Tibial artery (tissue), 4 donors: ENCODE measurements at regions not wholly inside any gene's neighbourhood (a gene's known extent, or its start where the extent isn't known, plus 50 kb on each side); places are given as distances from the start of the nearest gene placed in this dataset.

Source experiments
- DNase-seq, 2 donors: peaks; one replicate each; pipeline ENCODE4 v3.0.0-alpha.2; 2019
- H3K27ac ChIP-seq, 2 donors: fragments of 200-600 bp; sonication (generic) in 1 of 2; 1 replicate in 1 of 2; 2 replicates in 1 of 2; pipeline ENCODE4 v1.5.1; 2018 to 2019; ENCODE audit warnings: mild to moderate bottlenecking in 1 of 2
- H3K27me3 ChIP-seq, 2 donors: fragments of 200-600 bp; sonication (generic) in 1 of 2; one replicate each; pipeline versions ENCODE4 v1.5.1 to v1.6.0; 2016 to 2019
- H3K36me3 ChIP-seq, 3 donors: fragments of 200-600 bp; sonication (generic) in 2 of 3; one replicate each; pipeline ENCODE4 v1.5.1; 2016 to 2019; ENCODE audit warnings: mild to moderate bottlenecking in 2 of 3
- H3K4me1 ChIP-seq, 4 donors: fragments of 200-600 bp; sonication (generic) in 2 of 4; 1 replicate in 3 of 4; 2 replicates in 1 of 4; pipeline ENCODE4 v1.5.1; 2016 to 2019
- H3K4me3 ChIP-seq, 2 donors: fragments of 200-600 bp; sonication (generic) in 1 of 2; 1 replicate in 1 of 2; 2 replicates in 1 of 2; pipeline ENCODE4 v1.5.1; 2018 to 2019; ENCODE audit warnings: mild to moderate bottlenecking in 2 of 2
- H3K9me3 ChIP-seq, 3 donors: fragments of 200-600 bp; sonication (generic) in 1 of 3; one replicate each; pipeline ENCODE4 v1.5.1; 2016 to 2019
- CTCF ChIP-seq, 2 experiments: fragments of 200-600 bp in 1 of 2; fragments of 450-650 bp in 1 of 2; IDR thresholded peaks; one replicate each; pipeline ENCODE4 v1.5.1; 2017 to 2019; ENCODE audit warnings: antibody characterized with exemption in 2 of 2, mild to moderate bottlenecking in 1 of 2, moderate library complexity in 1 of 2
- intact Hi-C: fragments of 100-400 bp; cut with DNase I; formaldehyde crosslinking; loops from one replicate; pipeline ENCODE4 v1.15.0; 2023; ENCODE audit warnings: low total_unique reads

GRCh38 chr22:48147831-48148230 lies 1385.4 kb downstream of the TBC1D22A start:
- Histone ChIP-seq H3K4me1 (no peaks in the 10 kb centered on the region), H3K4me3 (no peak overlapping the region), H3K27me3 (peaks cover 0 to 7% of the 10 kb centered on the region in 2 donors), H3K27ac (no peak overlapping the region), H3K9me3 (no peaks in the 10 kb centered on the region), H3K36me3 (no peaks in the 10 kb centered on the region)
- no peak for TF ChIP-seq CTCF (IDR thresholded peaks at IDR 0.05)
- no peak for DNase-seq
- intact Hi-C loops = no loop called here

GRCh38 chr22:48147404-48147803 lies 1385.0 kb downstream of the TBC1D22A start:
- H3K36me3 ChIP-seq = no peaks in the 10 kb centered on the region
- no peak overlapping the region for H3K27ac ChIP-seq
- intact Hi-C loops = no loop called here
- H3K9me3 ChIP-seq = no peaks in the 10 kb centered on the region
- no peak overlapping the region for H3K4me3 ChIP-seq
- no peaks in the 10 kb centered on the region for H3K4me1 ChIP-seq
- no peak for DNase-seq
- H3K27me3 ChIP-seq = peaks cover 0 to 7% of the 10 kb centered on the region in 2 donors
- TF ChIP-seq CTCF (IDR thresholded peaks at IDR 0.05) = no peak

- no peaks in the 10 kb centered on the region for H3K9me3 ChIP-seq
- peaks cover 0 to 7% of the 10 kb centered on the region in 2 donors for H3K27me3 ChIP-seq
- TF ChIP-seq CTCF (IDR thresholded peaks at IDR 0.05) = no peak
- no peak for DNase-seq
- H3K4me1 ChIP-seq = no peaks in the 10 kb centered on the region
- no peaks in the 10 kb centered on the region for H3K36me3 ChIP-seq
- H3K27ac ChIP-seq = no peak overlapping the region
- intact Hi-C loops = no loop called here
- no peak overlapping the region for H3K4me3 ChIP-seq
Observed at GRCh38 chr22:48146426-48146825, 1384.0 kb downstream of the TBC1D22A start.

- H3K4me1 ChIP-seq = no peaks in the 10 kb centered on the region
- H3K9me3 ChIP-seq = no peaks in the 10 kb centered on the region
- H3K36me3 ChIP-seq = no peaks in the 10 kb centered on the region
- no peak for DNase-seq
- intact Hi-C loops = no loop called here
- no peak overlapping the region for H3K4me3 ChIP-seq
- no peak overlapping the region for H3K27ac ChIP-seq
- TF ChIP-seq CTCF (IDR thresholded peaks at IDR 0.05) = no peak
- H3K27me3 ChIP-seq = peaks cover 0 to 7% of the 10 kb centered on the region in 2 donors
Observed at GRCh38 chr22:48145738-48146137, 1383.3 kb downstream of the TBC1D22A start.

- DNase-seq = no peak
- no peak for TF ChIP-seq CTCF (IDR thresholded peaks at IDR 0.05)
- intact Hi-C loops = no loop called here
- H3K4me1 ChIP-seq = no peaks in the 10 kb centered on the region
- no peak overlapping the region for H3K27ac ChIP-seq
- H3K36me3 ChIP-seq = no peaks in the 10 kb centered on the region
- H3K9me3 ChIP-seq = no peaks in the 10 kb centered on the region
- peaks cover 0 to 7% of the 10 kb centered on the region in 2 donors for H3K27me3 ChIP-seq
- H3K4me3 ChIP-seq = no peak overlapping the region
Observed at GRCh38 chr22:48144318-48144717, 1381.9 kb downstream of the TBC1D22A start.

GRCh38 chr22:48143856-48144255 lies 1381.4 kb downstream of the TBC1D22A start:
- TF ChIP-seq CTCF (IDR thresholded peaks at IDR 0.05) = no peak
- no peak overlapping the region for H3K4me3 ChIP-seq
- no peaks in the 10 kb centered on the region for H3K36me3 ChIP-seq
- intact Hi-C loops = no loop called here
- no peaks in the 10 kb centered on the region for H3K9me3 ChIP-seq
- H3K27ac ChIP-seq = no peak overlapping the region
- H3K4me1 ChIP-seq = no peaks in the 10 kb centered on the region
- DNase-seq = no peak
- H3K27me3 ChIP-seq = peaks cover 0 to 7% of the 10 kb centered on the region in 2 donors
